Endothelial cell of umbilical vein (primary cell): ENCODE measurements at regions not wholly inside any gene's neighbourhood (a gene's known extent, or its start where the extent isn't known, plus 50 kb on each side); places are given as distances from the start of the nearest gene placed in this dataset.

Experiments used
- BruUV-seq: library from RNA; stranded (reverse); fragments of 400-500 nt; replicated peaks from 2 replicates; lab custom pipeline; 2021; lab: Mats Ljungman, UMichigan
- CTCF ChIA-PET: fragments of 300-600, 350-600 bp; sonication (Branson Sonifier 250); formaldehyde crosslinking; loops from one replicate; lab custom pipeline; 2021; ENCODE audit warnings: antibody characterized with exemption, inconsistent platforms; lab: Charles Lee
- POLR2A ChIA-PET: fragments of 300-600, 350-600 bp; sonication (Branson Sonifier 250); formaldehyde crosslinking; loops from one replicate; lab custom pipeline; 2021; ENCODE audit warnings: antibody characterized with exemption, inconsistent platforms; lab: Charles Lee
- DNase-seq: peaks from one replicate; pipeline ENCODE4 v3.0.0-alpha.2; 2011; ENCODE audit warnings: low read depth, low spot score
- FAIRE-seq: peaks from 2 replicates; lab custom pipeline; 2011; peaks lifted over from hg19 to GRCh38; lab: Jason Lieb, UNC
- H2AFZ ChIP-seq: 2 replicates; pipeline ENCODE4 v1.6.0; 2012; ENCODE audit warnings: low read depth, low read length, control low read depth, inconsistent platforms
- H3K27ac ChIP-seq: 2 replicates; pipeline ENCODE4 v1.5.1; 2011; ENCODE audit warnings: low read depth, mild to moderate bottlenecking, control low read depth, low read length, moderate library complexity; ENCODE audit not compliant: insufficient read depth
- H3K27me3 ChIP-seq, 2 experiments: 2 replicates each; pipeline versions ENCODE4 v1.6.0 to v1.6.1; 2011; ENCODE audit warnings: low read length in 2 of 2, mixed read lengths in 1 of 2; ENCODE audit not compliant: control insufficient read depth in 2 of 2, insufficient read depth in 2 of 2
- H3K36me3 ChIP-seq, 2 experiments: 2 replicates in 1 of 2; 3 replicates in 1 of 2; pipeline ENCODE4 v1.5.1; 2011; ENCODE audit warnings: low read length in 2 of 2, mild to moderate bottlenecking in 1 of 2, moderate library complexity in 1 of 2; ENCODE audit not compliant: control insufficient read depth in 2 of 2, insufficient read depth in 2 of 2; ENCODE audit errors: extremely low read depth in 1 of 2
- H3K4me1 ChIP-seq: 3 replicates; pipeline ENCODE4 v1.5.1; 2011; ENCODE audit warnings: mild to moderate bottlenecking, low read length; ENCODE audit not compliant: control insufficient read depth, insufficient read depth; ENCODE audit errors: extremely low read depth
- H3K4me2 ChIP-seq: 2 replicates; pipeline ENCODE4 v1.6.1; 2011; ENCODE audit warnings: low read length, control low read depth, mixed read lengths; ENCODE audit not compliant: insufficient read depth
- H3K4me3 ChIP-seq, 3 experiments: fragments of 200-600 bp in 1 of 3; sonication (generic), shearing (Covaris generic) in 1 of 3; replicated peaks in 1 of 3; 2 replicates each; pipeline ENCODE4 v1.5.1; 2011 to 2016; ENCODE audit warnings: control low read depth in 3 of 3, low read length in 3 of 3, mild to moderate bottlenecking in 2 of 3, inconsistent platforms in 1 of 3, low read depth in 1 of 3, moderate library complexity in 1 of 3; ENCODE audit not compliant: insufficient read depth in 1 of 3
- H3K79me2 ChIP-seq: 2 replicates; pipeline ENCODE4 v1.6.0; 2012; ENCODE audit warnings: low read length, inconsistent platforms; ENCODE audit not compliant: control insufficient read depth, insufficient read depth
- H3K9ac ChIP-seq: replicated peaks from 2 replicates; pipeline ENCODE3; 2011; ENCODE audit warnings: low read length, control low read depth; ENCODE audit not compliant: insufficient read depth; ENCODE audit errors: extremely low read depth
- H3K9me1 ChIP-seq: replicated peaks from 3 replicates; pipeline ENCODE4 v1.6.0; 2011; ENCODE audit warnings: mild to moderate bottlenecking, low read length; ENCODE audit not compliant: control insufficient read depth, insufficient read depth; ENCODE audit errors: extremely low read depth
- H3K9me3 ChIP-seq: replicated peaks from 2 replicates; pipeline ENCODE4 v1.5.1; 2012; ENCODE audit warnings: low read length, inconsistent platforms; ENCODE audit not compliant: control insufficient read depth, insufficient read depth
- H4K20me1 ChIP-seq: replicated peaks from 2 replicates; pipeline ENCODE3; 2011; ENCODE audit warnings: mild to moderate bottlenecking, low read length; ENCODE audit not compliant: control insufficient read depth, insufficient read depth; ENCODE audit errors: extremely low read depth
- CTCF ChIP-seq, 2 donors: IDR thresholded peaks; 1 replicate in 1 of 2; 2 replicates in 1 of 2; pipeline ENCODE4 v1.5.1; 2011; ENCODE audit warnings: low read length in 2 of 2, mild to moderate bottlenecking in 2 of 2, moderate library complexity in 2 of 2, control low read depth in 1 of 2, inconsistent platforms in 1 of 2, low read depth in 1 of 2; ENCODE audit not compliant: insufficient read depth in 1 of 2; ENCODE audit errors: extremely low read depth in 1 of 2
- EZH2 ChIP-seq: IDR thresholded peaks from 2 replicates; pipeline ENCODE4 v1.6.1; 2012; ENCODE audit warnings: borderline replicate concordance, low read depth, mild to moderate bottlenecking, moderate library complexity, low read length, inconsistent platforms; ENCODE audit not compliant: severe bottlenecking
- FOS ChIP-seq: IDR thresholded peaks from 2 replicates; pipeline ENCODE4 v1.6.1; 2011; ENCODE audit warnings: mild to moderate bottlenecking, low read length, moderate library complexity, borderline replicate concordance; ENCODE audit not compliant: insufficient read depth
- GATA2 ChIP-seq: IDR thresholded peaks from 2 replicates; pipeline ENCODE4 v1.7.0; 2011; ENCODE audit warnings: low read depth, mild to moderate bottlenecking, moderate library complexity, mixed read lengths, low read length; ENCODE audit not compliant: insufficient read length, insufficient read depth
- JUN ChIP-seq: IDR thresholded peaks from 2 replicates; pipeline ENCODE4 v1.6.1; 2011; ENCODE audit warnings: borderline replicate concordance, low read depth; ENCODE audit not compliant: insufficient read length, insufficient read depth
- MAX ChIP-seq: IDR thresholded peaks from 2 replicates; pipeline ENCODE4 v1.6.1; 2011; ENCODE audit not compliant: insufficient read depth, insufficient read length
- MYC ChIP-seq: IDR thresholded peaks from one replicate; pipeline ENCODE4 v1.6.1; 2011; ENCODE audit warnings: mild to moderate bottlenecking, low read depth, low read length
- POLR2A ChIP-seq: IDR thresholded peaks from 2 replicates; pipeline ENCODE4 v1.6.1; 2012; ENCODE audit warnings: low read depth, mild to moderate bottlenecking, control low read depth, low read length
- POLR2AphosphoS5 ChIP-seq: IDR thresholded peaks from 2 replicates; pipeline ENCODE4 v1.6.1; 2012; ENCODE audit warnings: low read depth, mild to moderate bottlenecking, control low read depth, low read length, moderate library complexity; ENCODE audit not compliant: insufficient read depth
- dilution Hi-C: fragments of 300-500 bp; cut with MboI; formaldehyde crosslinking; loops from one replicate; pipeline ENCODE4 v1.15.0; 2019; ENCODE audit warnings: low sequenced_read_pairs; ENCODE audit not compliant: extremely low pct_ligation_motif_present
- intact Hi-C: fragments of 100-400 bp; cut with micrococcal nuclease; formaldehyde crosslinking; loops from one replicate; pipeline ENCODE4 v1.10.0; 2022

GRCh38 chr6:144736763-144737162, 451.6 kb downstream of the UTRN start:
- no peaks in the 10 kb centered on the region for H3K79me2 ChIP-seq
- no TSS peak for BruUV-seq
- no peaks in the 10 kb centered on the region for H3K27me3 ChIP-seq
- no peaks in the 10 kb centered on the region for H3K9me1 ChIP-seq
- no peak for TF ChIP-seq JUN
- no peak for TF ChIP-seq MYC
- no peak for TF ChIP-seq FOS
- no peak for TF ChIP-seq GATA2
- no peak for TF ChIP-seq MAX
- TF ChIP-seq CTCF (IDR thresholded peaks at IDR 0.05; ENCODE audit: extremely low read depth in 1 of 2, insufficient read depth in 1 of 2, low read depth in 1 of 2, low read length in 2 of 2) = no peak
- TF ChIP-seq EZH2 = no peak
- no peak for TF ChIP-seq POLR2AphosphoS5
- TF ChIP-seq POLR2A = no peak
- ChIA-PET CTCF (interaction anchor here (1.1 kb wide), 2 partner anchors 15 to 153 kb away, joined by 3 read pairs; no protein-coding TSS in a partner anchor), POLR2A (no interaction called here)
- H3K4me3 ChIP-seq = no peak overlapping the region
- no peak overlapping the region for H3K4me2 ChIP-seq
- FAIRE-seq = no peak
- H3K4me1 ChIP-seq = no peaks in the 10 kb centered on the region
- DNase-seq = no peak
- H3K9me3 ChIP-seq = no peaks in the 10 kb centered on the region
- H3K9ac ChIP-seq = no peak overlapping the region
- H4K20me1 ChIP-seq = no peaks in the 10 kb centered on the region
- H3K36me3 ChIP-seq = peaks cover 0 to 3% of the 10 kb centered on the region in 2 experiments
- intact Hi-C loops (no loop called here), dilution Hi-C loops (no loop called here)
- H2AFZ ChIP-seq = no peak overlapping the region
- no peak overlapping the region for H3K27ac ChIP-seq
